ENCODE measurements at regions not wholly inside any gene's neighbourhood (a gene's known extent, or its start where the extent isn't known, plus 50 kb on each side); places are given as distances from the start of the nearest gene placed in this dataset.

DNA sequence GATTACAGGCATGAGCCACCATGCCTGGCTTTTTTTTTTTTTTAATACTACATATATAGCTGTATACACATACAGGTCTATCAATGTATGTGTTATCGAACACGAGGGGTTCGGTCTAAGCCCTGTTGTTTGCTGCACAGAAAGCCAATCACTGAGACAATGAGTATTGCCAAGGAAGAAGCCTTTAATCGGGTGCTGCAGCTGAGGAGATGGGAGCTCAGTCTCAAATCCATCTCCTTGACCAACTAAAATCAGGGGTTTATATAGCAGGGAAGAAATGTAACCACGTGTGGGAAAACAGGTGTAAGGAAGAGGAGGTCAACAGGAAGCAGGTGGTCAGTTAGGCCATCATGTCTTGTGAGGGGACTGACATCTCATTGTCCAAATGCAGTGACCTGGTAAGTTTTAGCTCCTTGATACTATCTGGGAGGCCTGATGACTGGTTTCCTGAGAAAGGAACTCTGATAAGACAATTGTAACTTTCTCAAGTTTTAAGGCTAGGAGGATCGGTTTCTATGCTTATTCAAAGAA lies 80.9 kb upstream of the MAP1LC3B2 start:
- H3K36me3 ChIP-seq (ENCODE audit: control insufficient read depth, insufficient read depth, low read length), result no peaks in the 10 kb centered on the region
- H3K4me1 ChIP-seq (ENCODE audit: control insufficient read depth, insufficient read depth, low read length, poor library complexity, severe bottlenecking), result no peaks in the 10 kb centered on the region
- peaks cover 25% of the 10 kb centered on the region for H3K9me3 ChIP-seq (ENCODE audit: control insufficient read depth, low read length)
- H3K4me3 ChIP-seq (ENCODE audit: extremely low read depth, insufficient read depth, low read length, poor library complexity, severe bottlenecking), result no peak overlapping the region
- WGBS, 2 experiments (ENCODE audit: insufficient coverage in 2 of 2), result 58 to 76% methylated on average over 1 to 3 of the region's 6 CpGs
- no peak overlapping the region for H3K27ac ChIP-seq (ENCODE audit: low read depth, low read length, severe bottlenecking)

- no peaks in the 10 kb centered on the region for H3K4me1 ChIP-seq (ENCODE audit: control insufficient read depth, insufficient read depth, low read length, poor library complexity, severe bottlenecking)
- no peak overlapping the region for H3K4me3 ChIP-seq (ENCODE audit: extremely low read depth, insufficient read depth, low read length, poor library complexity, severe bottlenecking)
- no peak overlapping the region for H3K27ac ChIP-seq (ENCODE audit: low read depth, low read length, severe bottlenecking)
- peaks cover 25% of the 10 kb centered on the region for H3K9me3 ChIP-seq (ENCODE audit: control insufficient read depth, low read length)
- 86% methylated on average over 3 of the region's 3 CpGs; no CpG with 5 or more reads in 1 of the 2 experiments for WGBS, 2 experiments (ENCODE audit: insufficient coverage in 2 of 2)
- H3K36me3 ChIP-seq (ENCODE audit: control insufficient read depth, insufficient read depth, low read length), result no peaks in the 10 kb centered on the region
These were observed 78.9 kb upstream of the MAP1LC3B2 start for GRCh38 chr12:116480210-116480810.

GRCh38 chr12:116481726-116482125 lies 77.5 kb upstream of the MAP1LC3B2 start:
- H3K27ac ChIP-seq (ENCODE audit: low read depth, low read length, severe bottlenecking), result no peak overlapping the region
- H3K4me1 ChIP-seq (ENCODE audit: control insufficient read depth, insufficient read depth, low read length, poor library complexity, severe bottlenecking), result no peaks in the 10 kb centered on the region
- peaks cover 16% of the 10 kb centered on the region for H3K9me3 ChIP-seq (ENCODE audit: control insufficient read depth, low read length)
- 87 to 91% methylated on average over 7 to 8 of the region's 9 CpGs for WGBS, 2 experiments (ENCODE audit: insufficient coverage in 2 of 2)
- no peaks in the 10 kb centered on the region for H3K36me3 ChIP-seq (ENCODE audit: control insufficient read depth, insufficient read depth, low read length)
- H3K4me3 ChIP-seq (ENCODE audit: extremely low read depth, insufficient read depth, low read length, poor library complexity, severe bottlenecking), result no peak overlapping the region

- Histone ChIP-seq H3K4me3 (ENCODE audit: extremely low read depth, insufficient read depth, low read length, poor library complexity, severe bottlenecking) (no peak overlapping the region), H3K9me3 (ENCODE audit: control insufficient read depth, low read length) (peaks cover 16% of the 10 kb centered on the region), H3K4me1 (ENCODE audit: control insufficient read depth, insufficient read depth, low read length, poor library complexity, severe bottlenecking) (no peaks in the 10 kb centered on the region), H3K27ac (ENCODE audit: low read depth, low read length, severe bottlenecking) (no peak overlapping the region), H3K36me3 (ENCODE audit: control insufficient read depth, insufficient read depth, low read length) (no peaks in the 10 kb centered on the region)
- 91 to 94% methylated on average over 20 of the region's 20 CpGs for WGBS, 2 experiments (ENCODE audit: insufficient coverage in 2 of 2)
These were observed 77.0 kb upstream of the MAP1LC3B2 start for GRCh38 chr12:116482179-116482578.

- H3K4me3 ChIP-seq (ENCODE audit: extremely low read depth, insufficient read depth, low read length, poor library complexity, severe bottlenecking), result no peak overlapping the region
- no peak overlapping the region for H3K27ac ChIP-seq (ENCODE audit: low read depth, low read length, severe bottlenecking)
- no peaks in the 10 kb centered on the region for H3K36me3 ChIP-seq (ENCODE audit: control insufficient read depth, insufficient read depth, low read length)
- WGBS, 2 experiments (ENCODE audit: insufficient coverage in 2 of 2), result 98% methylated on average over 6 of the region's 6 CpGs
- H3K4me1 ChIP-seq (ENCODE audit: control insufficient read depth, insufficient read depth, low read length, poor library complexity, severe bottlenecking), result no peaks in the 10 kb centered on the region
- peaks cover 11% of the 10 kb centered on the region for H3K9me3 ChIP-seq (ENCODE audit: control insufficient read depth, low read length)
These were observed 76.3 kb upstream of the MAP1LC3B2 start for GRCh38 chr12:116482859-116483258.

DNA sequence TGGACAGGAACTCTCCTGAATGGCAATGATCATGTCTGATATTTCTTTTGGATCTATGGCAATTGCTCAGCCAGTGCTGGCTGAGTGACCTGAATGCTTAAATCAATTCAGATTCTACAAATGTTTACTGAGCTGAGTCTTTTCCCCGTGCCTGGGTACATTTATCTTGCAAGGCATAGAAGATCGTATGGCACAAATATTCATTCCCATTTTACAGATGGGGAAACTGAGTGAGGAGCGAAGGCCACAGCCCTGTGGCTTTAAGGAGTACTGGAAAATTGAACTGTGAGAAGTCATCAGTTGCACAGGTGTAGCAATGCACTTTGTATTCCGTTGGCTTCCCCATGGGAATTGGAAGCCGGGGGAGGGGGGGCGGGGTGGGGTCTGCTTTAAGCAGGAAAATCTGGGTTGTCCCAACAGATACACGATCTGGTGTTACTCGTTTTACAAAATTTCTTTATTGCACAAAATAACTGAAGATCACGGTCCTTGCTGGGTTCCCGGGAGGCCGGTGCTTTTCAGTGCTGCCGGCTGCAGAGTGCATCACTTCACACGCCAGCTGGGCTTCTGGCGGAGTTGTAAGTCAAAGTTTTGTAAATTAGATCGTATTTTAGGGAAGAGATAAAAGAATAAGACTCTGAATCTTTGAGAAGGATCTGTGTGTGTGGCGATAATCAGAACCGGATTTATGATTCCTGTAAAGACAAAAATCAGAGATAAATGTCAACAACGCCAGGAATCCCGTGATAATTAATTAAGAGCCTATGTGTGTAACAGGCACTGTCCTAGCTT lies 75.0 kb upstream of the MAP1LC3B2 start:
- H3K4me3 ChIP-seq (ENCODE audit: extremely low read depth, insufficient read depth, low read length, poor library complexity, severe bottlenecking), result no peak overlapping the region
- 89 to 90% methylated on average over 14 of the region's 19 CpGs for WGBS, 2 experiments (ENCODE audit: insufficient coverage in 2 of 2)
- H3K4me1 ChIP-seq (ENCODE audit: control insufficient read depth, insufficient read depth, low read length, poor library complexity, severe bottlenecking), result no peaks in the 10 kb centered on the region

DNA sequence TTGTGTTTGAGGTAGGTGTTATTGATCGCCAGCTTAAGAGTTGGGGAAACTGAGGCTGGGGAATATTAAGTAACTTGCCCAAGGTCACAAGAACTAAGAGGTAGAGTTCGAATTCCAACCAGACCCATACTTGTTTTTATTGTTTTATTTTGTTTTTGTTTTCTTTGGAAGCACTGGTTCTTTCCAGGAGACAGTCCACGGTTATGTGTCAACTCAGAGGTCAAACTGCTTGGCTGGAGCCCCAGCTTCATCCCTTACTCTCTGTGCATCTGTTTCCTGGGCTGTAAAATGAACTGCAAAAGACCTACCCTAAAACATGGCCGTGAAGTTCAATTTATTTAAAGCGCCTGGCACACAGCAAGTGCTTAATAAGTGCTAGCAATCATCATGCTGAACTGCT lies 74.4 kb upstream of the MAP1LC3B2 start:
- Histone ChIP-seq H3K36me3 (ENCODE audit: control insufficient read depth, insufficient read depth, low read length) (no peaks in the 10 kb centered on the region), H3K9me3 (ENCODE audit: control insufficient read depth, low read length) (no peaks in the 10 kb centered on the region), H3K4me1 (ENCODE audit: control insufficient read depth, insufficient read depth, low read length, poor library complexity, severe bottlenecking) (no peaks in the 10 kb centered on the region), H3K4me3 (ENCODE audit: extremely low read depth, insufficient read depth, low read length, poor library complexity, severe bottlenecking) (no peak overlapping the region), H3K27ac (ENCODE audit: low read depth, low read length, severe bottlenecking) (no peak overlapping the region)
- 83 to 90% methylated on average over 1 to 4 of the region's 5 CpGs for WGBS, 2 experiments (ENCODE audit: insufficient coverage in 2 of 2)

More for the DNA sequence above, 75.0 kb upstream of the MAP1LC3B2 start:
- Histone ChIP-seq H3K36me3 (ENCODE audit: control insufficient read depth, insufficient read depth, low read length) (no peaks in the 10 kb centered on the region), H3K27ac (ENCODE audit: low read depth, low read length, severe bottlenecking) (no peak overlapping the region), H3K9me3 (ENCODE audit: control insufficient read depth, low read length) (peaks cover under 1% of the 10 kb centered on the region)

DNA sequence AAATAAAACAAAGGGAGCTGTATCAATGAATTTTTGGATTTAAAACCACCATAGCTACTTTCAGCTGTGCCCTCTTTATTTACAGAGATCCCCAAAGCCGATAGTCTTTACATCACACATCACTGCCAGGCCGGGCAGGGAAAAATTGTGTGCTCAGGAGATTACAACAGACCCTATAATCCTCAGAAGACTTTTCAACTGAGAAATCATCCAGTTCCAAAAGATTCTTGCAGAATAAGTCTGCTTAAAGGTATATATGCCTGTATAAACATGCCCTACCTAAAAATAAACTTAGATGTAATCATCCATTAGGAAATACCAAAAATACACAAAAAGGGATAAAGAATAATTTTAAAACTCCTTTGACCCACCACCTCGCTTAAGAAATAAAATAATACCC lies 70.1 kb upstream of the MAP1LC3B2 start:
- no peak overlapping the region for H3K4me3 ChIP-seq (ENCODE audit: extremely low read depth, insufficient read depth, low read length, poor library complexity, severe bottlenecking)
- H3K27ac ChIP-seq (ENCODE audit: low read depth, low read length, severe bottlenecking), result no peak overlapping the region
- no peaks in the 10 kb centered on the region for H3K36me3 ChIP-seq (ENCODE audit: control insufficient read depth, insufficient read depth, low read length)
- H3K9me3 ChIP-seq (ENCODE audit: control insufficient read depth, low read length), result no peaks in the 10 kb centered on the region
- 88 to 93% methylated on average over 2 to 3 of the region's 3 CpGs for WGBS, 2 experiments (ENCODE audit: insufficient coverage in 2 of 2)
- H3K4me1 ChIP-seq (ENCODE audit: control insufficient read depth, insufficient read depth, low read length, poor library complexity, severe bottlenecking), result no peaks in the 10 kb centered on the region

DNA sequence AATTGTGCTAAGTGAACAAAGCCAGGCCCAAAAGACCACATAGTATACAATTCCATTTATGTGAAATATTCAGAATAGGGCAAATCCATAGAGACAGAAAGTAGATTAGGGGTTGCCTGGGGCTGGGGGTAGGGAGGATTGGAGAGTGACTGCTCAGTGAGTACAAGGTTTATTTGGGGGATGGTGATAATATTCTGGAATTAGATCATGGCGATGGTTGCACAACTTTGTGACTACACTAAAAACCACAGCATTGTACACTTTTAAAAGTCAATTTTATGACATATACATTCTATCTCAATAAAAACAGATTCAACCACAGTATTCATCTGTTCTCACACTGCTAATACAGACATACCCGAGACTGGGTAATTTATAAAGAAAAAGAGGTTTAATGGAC lies 68.7 kb upstream of the MAP1LC3B2 start:
- H3K4me1 ChIP-seq (ENCODE audit: control insufficient read depth, insufficient read depth, low read length, poor library complexity, severe bottlenecking), result no peaks in the 10 kb centered on the region
- no CpG with 5 or more reads among the region's 2 CpGs for WGBS, 2 experiments (ENCODE audit: insufficient coverage in 2 of 2)
- H3K9me3 ChIP-seq (ENCODE audit: control insufficient read depth, low read length), result no peaks in the 10 kb centered on the region
- no peaks in the 10 kb centered on the region for H3K36me3 ChIP-seq (ENCODE audit: control insufficient read depth, insufficient read depth, low read length)
- no peak overlapping the region for H3K27ac ChIP-seq (ENCODE audit: low read depth, low read length, severe bottlenecking)
- no peak overlapping the region for H3K4me3 ChIP-seq (ENCODE audit: extremely low read depth, insufficient read depth, low read length, poor library complexity, severe bottlenecking)

GRCh38 chr12:116492703-116493324 lies 66.4 kb upstream of the MAP1LC3B2 start:
- peaks cover 3% of the 10 kb centered on the region for H3K4me1 ChIP-seq (ENCODE audit: control insufficient read depth, insufficient read depth, low read length, poor library complexity, severe bottlenecking)
- 90 to 97% methylated on average over 7 of the region's 8 CpGs for WGBS, 2 experiments (ENCODE audit: insufficient coverage in 2 of 2)
- no peak overlapping the region for H3K4me3 ChIP-seq (ENCODE audit: extremely low read depth, insufficient read depth, low read length, poor library complexity, severe bottlenecking)
- H3K36me3 ChIP-seq (ENCODE audit: control insufficient read depth, insufficient read depth, low read length), result no peaks in the 10 kb centered on the region
- no peak overlapping the region for H3K27ac ChIP-seq (ENCODE audit: low read depth, low read length, severe bottlenecking)
- H3K9me3 ChIP-seq (ENCODE audit: control insufficient read depth, low read length), result no peaks in the 10 kb centered on the region

All from mesodermal cell (in vitro differentiated cells).